ENCODE measurements at regions not wholly inside any gene's neighbourhood (a gene's known extent, or its start where the extent isn't known, plus 50 kb on each side); places are given as distances from the start of the nearest gene placed in this dataset.

- peaks cover 19% of the 10 kb centered on the region for H3K4me1 Mint-ChIP-seq
- no peaks in the 10 kb centered on the region for H3K27me3 Mint-ChIP-seq (ENCODE audit: low read depth)
- DNase-seq (ENCODE audit: low spot score in 2 of 2, unreplicated experiment in 2 of 2), result no peak
- H3K9me3 Mint-ChIP-seq, result peaks cover 4% of the 10 kb centered on the region
- no peak overlapping the region for H3K27ac Mint-ChIP-seq
- no peak overlapping the region for H3K4me3 Mint-ChIP-seq
- no peak for TF ChIP-seq CTCF (IDR thresholded peaks at IDR 0.05; ENCODE audit: unreplicated experiment)
- H3K36me3 Mint-ChIP-seq, result peaks cover 2% of the 10 kb centered on the region
Measured at GRCh38 chr21:32207406-32207716, 71.5 kb downstream of the MIS18A start.

GRCh38 chr21:32206631-32207405, 72.0 kb downstream of the MIS18A start:
- peaks cover 4% of the 10 kb centered on the region for H3K9me3 Mint-ChIP-seq
- H3K4me3 Mint-ChIP-seq, result no peak overlapping the region
- no peak for DNase-seq (ENCODE audit: low spot score in 2 of 2, unreplicated experiment in 2 of 2)
- no peaks in the 10 kb centered on the region for H3K27me3 Mint-ChIP-seq (ENCODE audit: low read depth)
- peaks cover 2% of the 10 kb centered on the region for H3K36me3 Mint-ChIP-seq
- H3K27ac Mint-ChIP-seq, result no peak overlapping the region
- no peak for TF ChIP-seq CTCF (IDR thresholded peaks at IDR 0.05; ENCODE audit: unreplicated experiment)
- H3K4me1 Mint-ChIP-seq, result peaks cover 19% of the 10 kb centered on the region

- no peak for DNase-seq (ENCODE audit: low spot score in 2 of 2, unreplicated experiment in 2 of 2)
- peaks cover 2% of the 10 kb centered on the region for H3K36me3 Mint-ChIP-seq
- no peak overlapping the region for H3K27ac Mint-ChIP-seq
- H3K4me1 Mint-ChIP-seq, result peaks cover 19% of the 10 kb centered on the region
- no peak for TF ChIP-seq CTCF (IDR thresholded peaks at IDR 0.05; ENCODE audit: unreplicated experiment)
- H3K27me3 Mint-ChIP-seq (ENCODE audit: low read depth), result no peaks in the 10 kb centered on the region
- H3K9me3 Mint-ChIP-seq, result peaks cover 4% of the 10 kb centered on the region
- H3K4me3 Mint-ChIP-seq, result no peak overlapping the region
Measured at GRCh38 chr21:32203877-32204480, 74.9 kb downstream of the MIS18A start.

GRCh38 chr21:32200029-32200428, 78.8 kb downstream of the MIS18A start:
- Mint-ChIP-seq H3K4me3 (no peak overlapping the region), H3K27ac (no peak overlapping the region), H3K4me1 (peaks cover 4% of the 10 kb centered on the region), H3K36me3 (no peaks in the 10 kb centered on the region), H3K27me3 (ENCODE audit: low read depth) (no peaks in the 10 kb centered on the region), H3K9me3 (peaks cover 4% of the 10 kb centered on the region)
- no peak for DNase-seq (ENCODE audit: low spot score in 2 of 2, unreplicated experiment in 2 of 2)
- TF ChIP-seq CTCF (IDR thresholded peaks at IDR 0.05; ENCODE audit: unreplicated experiment), result no peak

- H3K36me3 Mint-ChIP-seq, result no peaks in the 10 kb centered on the region
Measured at GRCh38 chr21:32198384-32198783, 80.5 kb downstream of the MIS18A start.

More at GRCh38 chr21:32198384-32198783, 80.5 kb downstream of the MIS18A start:
- Mint-ChIP-seq H3K27me3 (ENCODE audit: low read depth) (no peaks in the 10 kb centered on the region), H3K9me3 (no peaks in the 10 kb centered on the region), H3K4me3 (no peak overlapping the region), H3K27ac (no peak overlapping the region), H3K4me1 (peaks cover 4% of the 10 kb centered on the region)
- no peak for TF ChIP-seq CTCF (IDR thresholded peaks at IDR 0.05; ENCODE audit: unreplicated experiment)
- no peak for DNase-seq (ENCODE audit: low spot score in 2 of 2, unreplicated experiment in 2 of 2)
